GM23338 (cell line): ENCODE measurements at regions not wholly inside any gene's neighbourhood (a gene's known extent, or its start where the extent isn't known, plus 50 kb on each side); places are given as distances from the start of the nearest gene placed in this dataset.

ENCODE experiments used
- ATAC-seq: fragments of 200-7000 bp; cut with Tn5 transposase; 3 replicates; pipeline ENCODE4 v1.9.1; 2020
- DNase-seq: peaks from one replicate; pipeline ENCODE4 v3.0.0-alpha.2; 2015; ENCODE audit warnings: low spot score
- H2AFZ ChIP-seq: fragments of 200-600 bp; sonication (generic); 2 replicates; pipeline ENCODE4 v1.8.0; 2016; ENCODE audit warnings: antibody characterized with exemption, mild to moderate bottlenecking, moderate library complexity
- H3F3A ChIP-seq: fragments of 200-600 bp; sonication (generic); replicated peaks from 2 replicates; pipeline ENCODE4 v1.8.0; 2017; ENCODE audit warnings: antibody characterized with exemption, mixed run types, low read depth
- H3K27ac ChIP-seq: fragments of 200-600 bp; sonication (generic); 2 replicates; pipeline ENCODE4 v1.6.1; 2016; ENCODE audit warnings: low read depth
- H3K27me3 ChIP-seq: fragments of 200-600 bp; sonication (generic); 2 replicates; pipeline ENCODE4 v1.8.0; 2016; ENCODE audit warnings: mild to moderate bottlenecking, mixed run types, moderate library complexity; ENCODE audit not compliant: insufficient read depth
- H3K36me3 ChIP-seq: fragments of 200-600 bp; sonication (generic); 2 replicates; pipeline ENCODE4 v1.8.0; 2016; ENCODE audit warnings: mild to moderate bottlenecking; ENCODE audit not compliant: insufficient read depth
- H3K4me1 ChIP-seq: fragments of 200-600 bp; sonication (generic); 2 replicates; pipeline ENCODE4 v1.8.0; 2016; ENCODE audit warnings: mild to moderate bottlenecking, moderate library complexity; ENCODE audit not compliant: insufficient read depth
- H3K4me2 ChIP-seq: fragments of 200-600 bp; sonication (generic); 2 replicates; pipeline ENCODE4 v1.7.1; 2017; ENCODE audit warnings: mixed run types
- H3K4me3 ChIP-seq: fragments of 200-600 bp; sonication (generic); 2 replicates; pipeline ENCODE4 v1.6.1; 2016; ENCODE audit warnings: mixed run types
- H3K79me2 ChIP-seq: fragments of 200-600 bp; sonication (generic); replicated peaks from 2 replicates; pipeline ENCODE4 v1.8.0; 2017; ENCODE audit warnings: mild to moderate bottlenecking; ENCODE audit not compliant: insufficient read depth
- H3K9me2 ChIP-seq: fragments of 200-600 bp; sonication (generic); 2 replicates; pipeline ENCODE4 v1.8.0; 2017; ENCODE audit not compliant: insufficient read depth
- H4K20me1 ChIP-seq: fragments of 200-600 bp; sonication (generic); replicated peaks from 2 replicates; pipeline ENCODE4 v1.8.0; 2017; ENCODE audit warnings: mild to moderate bottlenecking; ENCODE audit not compliant: insufficient read depth
- H3K27ac Mint-ChIP-seq: 2 replicates; pipeline ENCODE4 v1.8.0; 2020; ENCODE audit warnings: inconsistent platforms, mild to moderate bottlenecking, moderate library complexity, mixed read lengths
- H3K27me3 Mint-ChIP-seq: 3 replicates; pipeline ENCODE4 v1.8.0; 2022; ENCODE audit warnings: low read depth, mild to moderate bottlenecking, moderate library complexity, mixed read lengths, inconsistent platforms; ENCODE audit not compliant: insufficient read depth, poor library complexity
- H3K36me3 Mint-ChIP-seq: 3 replicates; pipeline ENCODE4 v1.8.0; 2021; ENCODE audit warnings: low read depth, mild to moderate bottlenecking, inconsistent platforms, moderate library complexity, mixed read lengths
- H3K4me1 Mint-ChIP-seq: 3 replicates; pipeline ENCODE4 v1.8.0; 2020; ENCODE audit warnings: mild to moderate bottlenecking, inconsistent platforms, mixed read lengths
- H3K4me3 Mint-ChIP-seq: 3 replicates; pipeline ENCODE4 v1.8.0; 2021; ENCODE audit warnings: moderate library complexity, mild to moderate bottlenecking, inconsistent platforms, mixed read lengths
- H3K9me3 Mint-ChIP-seq: 3 replicates; pipeline ENCODE4 v1.8.0; 2020; ENCODE audit warnings: moderate library complexity, mild to moderate bottlenecking, inconsistent platforms, mixed read lengths
- CREB1 ChIP-seq: fragments of 250-450 bp; sonication (Bioruptor Pico); IDR thresholded peaks from 2 replicates; pipeline ENCODE4 v1.5.0; 2020; ENCODE audit warnings: low read depth, mild to moderate bottlenecking, moderate library complexity
- CTCF ChIP-seq, 2 experiments: fragments of 200-600 bp in 1 of 2; sonication (generic) in 1 of 2; conservative IDR thresholded peaks; 2 replicates each; pipeline versions ENCODE4 v1.5.1 to v1.6.1; 2016 to 2017; ENCODE audit warnings: antibody characterized with exemption in 2 of 2, low read depth in 2 of 2, mild to moderate bottlenecking in 2 of 2, moderate library complexity in 1 of 2
- ETS1 ChIP-seq: IDR thresholded peaks from 2 replicates; pipeline ENCODE4 v1.6.1; 2016; ENCODE audit warnings: antibody characterized with exemption
- EZH2 ChIP-seq: fragments of 200-600 bp; sonication (generic); IDR thresholded peaks from one replicate; pipeline ENCODE4 v1.8.0; 2017; ENCODE audit warnings: antibody characterized with exemption, mild to moderate bottlenecking, low read depth; ENCODE audit not compliant: unreplicated experiment
- EZH2phosphoT487 ChIP-seq: fragments of 200-600 bp; sonication (generic); IDR thresholded peaks from one replicate; pipeline ENCODE4 v1.8.1; 2018; ENCODE audit warnings: antibody characterized with exemption; ENCODE audit not compliant: unreplicated experiment
- JUNB ChIP-seq: IDR thresholded peaks from one replicate; pipeline ENCODE4 v1.6.1; 2016; ENCODE audit warnings: antibody characterized with exemption; ENCODE audit not compliant: unreplicated experiment
- NANOG ChIP-seq: IDR thresholded peaks from 2 replicates; pipeline ENCODE4 v1.6.1; 2016; ENCODE audit warnings: antibody characterized with exemption, borderline replicate concordance
- POLR2AphosphoS5 ChIP-seq: IDR thresholded peaks from 2 replicates; pipeline ENCODE4 v1.6.1; 2016; ENCODE audit warnings: antibody characterized with exemption, low read depth
- STAT1 ChIP-seq: IDR thresholded peaks from one replicate; pipeline ENCODE4 v1.6.1; 2016; ENCODE audit warnings: antibody characterized with exemption; ENCODE audit not compliant: unreplicated experiment
- ZNF114 ChIP-seq: fragments of 250-450 bp; sonication (Bioruptor Pico); IDR thresholded peaks from 2 replicates; pipeline ENCODE4 v1.5.0; 2020; ENCODE audit warnings: mild to moderate bottlenecking, moderate library complexity
- ZNF331 ChIP-seq: fragments of 250-450 bp; sonication (Bioruptor Pico); IDR thresholded peaks from 2 replicates; pipeline ENCODE4 v1.5.0; 2020; ENCODE audit warnings: low read depth, mild to moderate bottlenecking, moderate library complexity
- TF ChIP-seq, protein P1 (sequence below): fragments of 250-450 bp; sonication (Bioruptor Pico); IDR thresholded peaks from 2 replicates; pipeline ENCODE4 v1.5.0; 2020; ENCODE audit warnings: mild to moderate bottlenecking, moderate library complexity
- TF ChIP-seq, protein P2 (sequence below): IDR thresholded peaks from one replicate; pipeline ENCODE4 v1.6.1; 2018; ENCODE audit warnings: antibody characterized with exemption; ENCODE audit not compliant: unreplicated experiment

DNA sequence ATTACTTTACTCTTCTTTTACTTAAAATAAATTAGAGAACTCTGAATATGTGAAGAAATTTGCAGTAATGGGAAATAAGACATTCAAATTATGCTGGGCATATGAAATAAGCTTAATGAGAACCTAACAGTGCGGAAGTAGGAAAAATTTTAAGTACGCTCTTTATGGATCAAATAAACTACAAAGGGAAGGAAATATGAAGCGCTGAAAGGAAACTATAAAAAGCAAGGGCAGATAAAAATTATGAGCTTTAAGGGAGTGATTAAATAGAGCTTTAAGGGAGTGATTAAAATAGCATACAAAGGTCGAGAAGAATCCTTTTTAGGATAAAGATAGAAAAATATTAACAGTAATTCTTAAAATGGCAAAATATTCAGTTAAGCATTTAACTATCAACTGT is 118.3 kb upstream of the AADACL2 start:
- H3K9me2 ChIP-seq: no peaks in the 10 kb centered on the region

More for the DNA sequence above, 118.3 kb upstream of the AADACL2 start:
- Histone ChIP-seq H3F3A (no peaks in the 10 kb centered on the region), H3K4me2 (no peak overlapping the region), H3K79me2 (no peaks in the 10 kb centered on the region), H3K27ac (no peak overlapping the region), H3K4me3 (no peak overlapping the region), H2AFZ (no peak overlapping the region), H3K36me3 (no peaks in the 10 kb centered on the region), H3K4me1 (no peaks in the 10 kb centered on the region), H4K20me1 (no peaks in the 10 kb centered on the region), H3K27me3 (no peaks in the 10 kb centered on the region)
- H3K27me3 Mint-ChIP-seq: no peaks in the 10 kb centered on the region
- no peak for ATAC-seq
- H3K4me3 Mint-ChIP-seq: no peak overlapping the region
- no peak overlapping the region for H3K27ac Mint-ChIP-seq
- no peak for DNase-seq
- no peaks in the 10 kb centered on the region for H3K36me3 Mint-ChIP-seq
- no peak for TF ChIP-seq ZNF114 (CRISPR knock-in tag)
- TF ChIP-seq EZH2: no peak
- TF ChIP-seq ETS1: no peak
- TF ChIP-seq ZNF331 (CRISPR knock-in tag): no peak
- no peak for TF ChIP-seq CTCF (conservative IDR thresholded peaks at IDR 0.05; ENCODE audit: low read depth in 2 of 2)
- TF ChIP-seq, protein P1, sequence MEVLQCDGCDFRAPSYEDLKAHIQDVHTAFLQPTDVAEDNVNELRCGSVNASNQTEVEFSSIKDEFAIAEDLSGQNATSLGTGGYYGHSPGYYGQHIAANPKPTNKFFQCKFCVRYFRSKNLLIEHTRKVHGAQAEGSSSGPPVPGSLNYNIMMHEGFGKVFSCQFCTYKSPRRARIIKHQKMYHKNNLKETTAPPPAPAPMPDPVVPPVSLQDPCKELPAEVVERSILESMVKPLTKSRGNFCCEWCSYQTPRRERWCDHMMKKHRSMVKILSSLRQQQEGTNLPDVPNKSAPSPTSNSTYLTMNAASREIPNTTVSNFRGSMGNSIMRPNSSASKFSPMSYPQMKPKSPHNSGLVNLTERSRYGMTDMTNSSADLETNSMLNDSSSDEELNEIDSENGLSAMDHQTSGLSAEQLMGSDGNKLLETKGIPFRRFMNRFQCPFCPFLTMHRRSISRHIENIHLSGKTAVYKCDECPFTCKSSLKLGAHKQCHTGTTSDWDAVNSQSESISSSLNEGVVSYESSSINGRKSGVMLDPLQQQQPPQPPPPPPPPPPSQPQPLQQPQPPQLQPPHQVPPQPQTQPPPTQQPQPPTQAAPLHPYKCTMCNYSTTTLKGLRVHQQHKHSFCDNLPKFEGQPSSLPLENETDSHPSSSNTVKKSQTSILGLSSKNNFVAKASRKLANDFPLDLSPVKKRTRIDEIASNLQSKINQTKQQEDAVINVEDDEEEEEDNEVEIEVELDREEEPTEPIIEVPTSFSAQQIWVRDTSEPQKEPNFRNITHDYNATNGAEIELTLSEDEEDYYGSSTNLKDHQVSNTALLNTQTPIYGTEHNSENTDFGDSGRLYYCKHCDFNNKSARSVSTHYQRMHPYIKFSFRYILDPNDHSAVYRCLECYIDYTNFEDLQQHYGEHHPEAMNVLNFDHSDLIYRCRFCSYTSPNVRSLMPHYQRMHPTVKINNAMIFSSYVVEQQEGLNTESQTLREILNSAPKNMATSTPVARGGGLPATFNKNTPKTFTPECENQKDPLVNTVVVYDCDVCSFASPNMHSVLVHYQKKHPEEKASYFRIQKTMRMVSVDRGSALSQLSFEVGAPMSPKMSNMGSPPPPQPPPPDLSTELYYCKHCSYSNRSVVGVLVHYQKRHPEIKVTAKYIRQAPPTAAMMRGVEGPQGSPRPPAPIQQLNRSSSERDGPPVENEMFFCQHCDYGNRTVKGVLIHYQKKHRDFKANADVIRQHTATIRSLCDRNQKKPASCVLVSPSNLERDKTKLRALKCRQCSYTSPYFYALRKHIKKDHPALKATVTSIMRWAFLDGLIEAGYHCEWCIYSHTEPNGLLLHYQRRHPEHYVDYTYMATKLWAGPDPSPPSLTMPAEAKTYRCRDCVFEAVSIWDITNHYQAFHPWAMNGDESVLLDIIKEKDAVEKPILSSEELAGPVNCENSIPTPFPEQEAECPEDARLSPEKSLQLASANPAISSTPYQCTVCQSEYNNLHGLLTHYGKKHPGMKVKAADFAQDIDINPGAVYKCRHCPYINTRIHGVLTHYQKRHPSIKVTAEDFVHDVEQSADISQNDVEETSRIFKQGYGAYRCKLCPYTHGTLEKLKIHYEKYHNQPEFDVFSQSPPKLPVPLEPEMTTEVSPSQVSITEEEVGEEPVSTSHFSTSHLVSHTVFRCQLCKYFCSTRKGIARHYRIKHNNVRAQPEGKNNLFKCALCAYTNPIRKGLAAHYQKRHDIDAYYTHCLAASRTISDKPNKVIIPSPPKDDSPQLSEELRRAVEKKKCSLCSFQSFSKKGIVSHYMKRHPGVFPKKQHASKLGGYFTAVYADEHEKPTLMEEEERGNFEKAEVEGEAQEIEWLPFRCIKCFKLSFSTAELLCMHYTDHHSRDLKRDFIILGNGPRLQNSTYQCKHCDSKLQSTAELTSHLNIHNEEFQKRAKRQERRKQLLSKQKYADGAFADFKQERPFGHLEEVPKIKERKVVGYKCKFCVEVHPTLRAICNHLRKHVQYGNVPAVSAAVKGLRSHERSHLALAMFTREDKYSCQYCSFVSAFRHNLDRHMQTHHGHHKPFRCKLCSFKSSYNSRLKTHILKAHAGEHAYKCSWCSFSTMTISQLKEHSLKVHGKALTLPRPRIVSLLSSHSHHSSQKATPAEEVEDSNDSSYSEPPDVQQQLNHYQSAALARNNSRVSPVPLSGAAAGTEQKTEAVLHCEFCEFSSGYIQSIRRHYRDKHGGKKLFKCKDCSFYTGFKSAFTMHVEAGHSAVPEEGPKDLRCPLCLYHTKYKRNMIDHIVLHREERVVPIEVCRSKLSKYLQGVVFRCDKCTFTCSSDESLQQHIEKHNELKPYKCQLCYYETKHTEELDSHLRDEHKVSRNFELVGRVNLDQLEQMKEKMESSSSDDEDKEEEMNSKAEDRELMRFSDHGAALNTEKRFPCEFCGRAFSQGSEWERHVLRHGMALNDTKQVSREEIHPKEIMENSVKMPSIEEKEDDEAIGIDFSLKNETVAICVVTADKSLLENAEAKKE (CRISPR knock-in tag): no peak
- TF ChIP-seq JUNB: no peak
- TF ChIP-seq POLR2AphosphoS5: no peak
- TF ChIP-seq CREB1 (CRISPR knock-in tag): no peak
- TF ChIP-seq, protein P2, sequence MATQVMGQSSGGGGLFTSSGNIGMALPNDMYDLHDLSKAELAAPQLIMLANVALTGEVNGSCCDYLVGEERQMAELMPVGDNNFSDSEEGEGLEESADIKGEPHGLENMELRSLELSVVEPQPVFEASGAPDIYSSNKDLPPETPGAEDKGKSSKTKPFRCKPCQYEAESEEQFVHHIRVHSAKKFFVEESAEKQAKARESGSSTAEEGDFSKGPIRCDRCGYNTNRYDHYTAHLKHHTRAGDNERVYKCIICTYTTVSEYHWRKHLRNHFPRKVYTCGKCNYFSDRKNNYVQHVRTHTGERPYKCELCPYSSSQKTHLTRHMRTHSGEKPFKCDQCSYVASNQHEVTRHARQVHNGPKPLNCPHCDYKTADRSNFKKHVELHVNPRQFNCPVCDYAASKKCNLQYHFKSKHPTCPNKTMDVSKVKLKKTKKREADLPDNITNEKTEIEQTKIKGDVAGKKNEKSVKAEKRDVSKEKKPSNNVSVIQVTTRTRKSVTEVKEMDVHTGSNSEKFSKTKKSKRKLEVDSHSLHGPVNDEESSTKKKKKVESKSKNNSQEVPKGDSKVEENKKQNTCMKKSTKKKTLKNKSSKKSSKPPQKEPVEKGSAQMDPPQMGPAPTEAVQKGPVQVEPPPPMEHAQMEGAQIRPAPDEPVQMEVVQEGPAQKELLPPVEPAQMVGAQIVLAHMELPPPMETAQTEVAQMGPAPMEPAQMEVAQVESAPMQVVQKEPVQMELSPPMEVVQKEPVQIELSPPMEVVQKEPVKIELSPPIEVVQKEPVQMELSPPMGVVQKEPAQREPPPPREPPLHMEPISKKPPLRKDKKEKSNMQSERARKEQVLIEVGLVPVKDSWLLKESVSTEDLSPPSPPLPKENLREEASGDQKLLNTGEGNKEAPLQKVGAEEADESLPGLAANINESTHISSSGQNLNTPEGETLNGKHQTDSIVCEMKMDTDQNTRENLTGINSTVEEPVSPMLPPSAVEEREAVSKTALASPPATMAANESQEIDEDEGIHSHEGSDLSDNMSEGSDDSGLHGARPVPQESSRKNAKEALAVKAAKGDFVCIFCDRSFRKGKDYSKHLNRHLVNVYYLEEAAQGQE: no peak
- no peak for TF ChIP-seq STAT1
- no peak for TF ChIP-seq EZH2phosphoT487
- TF ChIP-seq NANOG: no peak
- H3K4me1 Mint-ChIP-seq: no peaks in the 10 kb centered on the region
- no peaks in the 10 kb centered on the region for H3K9me3 Mint-ChIP-seq
